MM.1S (cell line): ENCODE measurements at regions not wholly inside any gene's neighbourhood (a gene's known extent, or its start where the extent isn't known, plus 50 kb on each side); places are given as distances from the start of the nearest gene placed in this dataset.

ENCODE experiments used
- DNase-seq: peaks from one replicate; pipeline ENCODE4 v3.0.0-alpha.2; 2015
- H2AFZ ChIP-seq: fragments of 300-600 bp; sonication (generic); 2 replicates; pipeline ENCODE4 v1.6.0; 2016; ENCODE audit warnings: antibody characterized with exemption, low read length
- H3F3A ChIP-seq: fragments of 300-600 bp; sonication (generic); 2 replicates; pipeline ENCODE4 v1.6.1; 2016; ENCODE audit warnings: mild to moderate bottlenecking, antibody characterized with exemption, low read length, moderate library complexity, mixed read lengths; ENCODE audit not compliant: insufficient read depth
- H3K27ac ChIP-seq: fragments of 300-600 bp; sonication (generic); 2 replicates; pipeline ENCODE4 v1.5.1; 2016; ENCODE audit warnings: mild to moderate bottlenecking, low read length
- H3K27me3 ChIP-seq: fragments of 300-600 bp; sonication (generic); replicated peaks from 2 replicates; pipeline ENCODE4 v1.6.0; 2016; ENCODE audit warnings: low read length; ENCODE audit not compliant: insufficient read depth
- H3K36me3 ChIP-seq: fragments of 300-600 bp; sonication (generic); replicated peaks from 2 replicates; pipeline ENCODE4 v1.6.1; 2016; ENCODE audit warnings: mild to moderate bottlenecking, low read length, mixed read lengths; ENCODE audit not compliant: insufficient read depth
- H3K4me1 ChIP-seq: fragments of 300-600 bp; sonication (generic); 2 replicates; pipeline ENCODE4 v1.6.1; 2016; ENCODE audit warnings: low read length, mixed read lengths
- H3K4me2 ChIP-seq: fragments of 300-600 bp; sonication (generic); 2 replicates; pipeline ENCODE4 v1.6.0; 2016; ENCODE audit warnings: low read depth, low read length
- H3K4me3 ChIP-seq: fragments of 300-600 bp; sonication (generic); 2 replicates; pipeline ENCODE4 v1.5.1; 2016; ENCODE audit warnings: low read length, mixed read lengths
- H3K79me2 ChIP-seq: fragments of 300-600 bp; sonication (generic); 2 replicates; pipeline ENCODE4 v1.6.1; 2016; ENCODE audit warnings: mixed run types, low read length, mixed read lengths
- H3K9ac ChIP-seq: fragments of 300-600 bp; sonication (generic); 2 replicates; pipeline ENCODE4 v1.6.1; 2016; ENCODE audit warnings: low read length, mixed read lengths
- H3K9me2 ChIP-seq: fragments of 300-600 bp; sonication (generic); replicated peaks from 2 replicates; pipeline ENCODE4 v1.6.1; 2016; ENCODE audit warnings: mild to moderate bottlenecking, low read length, mixed read lengths; ENCODE audit not compliant: insufficient read depth
- H3K9me3 ChIP-seq: fragments of 300-600 bp; sonication (generic); replicated peaks from 2 replicates; pipeline ENCODE4 v1.6.1; 2016; ENCODE audit warnings: mild to moderate bottlenecking, low read length, mixed read lengths; ENCODE audit not compliant: insufficient read depth
- H4K20me1 ChIP-seq: fragments of 300-600 bp; sonication (generic); 2 replicates; pipeline ENCODE4 v1.6.1; 2016; ENCODE audit warnings: mild to moderate bottlenecking, low read length, moderate library complexity, mixed read lengths; ENCODE audit not compliant: insufficient read depth
- EZH2 ChIP-seq: fragments of 300-600 bp; sonication (generic); optimal IDR thresholded peaks from 2 replicates; pipeline ENCODE3; 2017; ENCODE audit warnings: low read depth, mild to moderate bottlenecking, antibody characterized with exemption, low read length, mixed read lengths
- EZH2phosphoT487 ChIP-seq: fragments of 300-600 bp; sonication (generic); IDR thresholded peaks from 2 replicates; pipeline ENCODE4 v1.6.1; 2018; ENCODE audit warnings: antibody characterized with exemption, low read length
- TF ChIP-seq, protein P1 (sequence below): fragments of 300-600 bp; sonication (generic); IDR thresholded peaks from 2 replicates; pipeline ENCODE4 v1.5.1; 2016; ENCODE audit warnings: antibody characterized with exemption, low read length, mixed read lengths

DNA sequence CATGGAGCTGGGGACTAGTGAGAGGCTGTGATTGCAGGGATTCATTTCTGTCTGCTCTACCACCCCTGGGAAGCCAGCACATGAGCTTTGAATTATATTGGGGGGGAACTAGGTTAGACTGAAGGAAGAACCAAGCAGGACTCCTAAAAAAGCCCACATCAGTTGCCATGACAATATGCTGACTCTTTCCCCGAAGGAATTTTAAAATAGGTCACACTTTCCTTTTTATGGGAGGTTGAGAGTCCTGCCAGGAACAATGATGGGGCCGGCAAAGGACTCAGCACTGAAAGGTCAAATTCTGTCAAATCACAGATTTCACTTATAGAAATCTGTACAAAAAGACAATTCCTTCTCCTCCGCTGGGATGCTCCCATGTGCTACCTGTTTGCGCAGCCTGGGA lies 130.8 kb downstream of the ZNF621 start:
- Histone ChIP-seq H2AFZ (no peak overlapping the region), H3K36me3 (no peaks in the 10 kb centered on the region)

DNA sequence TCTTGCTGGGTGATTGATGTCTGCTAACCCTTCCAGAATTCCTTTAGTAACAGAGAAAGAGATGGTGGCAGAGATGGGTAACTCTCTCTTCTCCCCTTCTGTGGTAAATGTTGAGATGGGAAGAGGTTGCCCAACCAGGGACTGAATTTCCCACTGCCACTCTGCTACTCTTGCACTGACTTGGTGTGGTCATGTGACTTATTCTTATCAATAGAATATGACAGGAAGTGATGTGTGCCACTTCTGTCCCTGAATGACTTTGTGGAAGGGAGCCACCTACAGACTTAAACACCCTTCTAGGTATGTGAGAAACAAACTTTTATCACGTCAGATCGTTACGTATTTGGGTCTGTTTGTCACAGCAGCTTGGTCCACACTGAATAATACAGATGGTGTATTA lies 132.9 kb downstream of the ZNF621 start:
- H3F3A ChIP-seq = no peaks in the 10 kb centered on the region
- no peak overlapping the region for H2AFZ ChIP-seq
- H3K4me3 ChIP-seq = no peak overlapping the region
- H3K27ac ChIP-seq = no peak overlapping the region
- no peak overlapping the region for H3K9ac ChIP-seq
- H3K4me1 ChIP-seq = no peaks in the 10 kb centered on the region
- no peaks in the 10 kb centered on the region for H3K36me3 ChIP-seq
- TF ChIP-seq EZH2 (no peak), EZH2phosphoT487 (no peak)
- TF ChIP-seq, protein P1, sequence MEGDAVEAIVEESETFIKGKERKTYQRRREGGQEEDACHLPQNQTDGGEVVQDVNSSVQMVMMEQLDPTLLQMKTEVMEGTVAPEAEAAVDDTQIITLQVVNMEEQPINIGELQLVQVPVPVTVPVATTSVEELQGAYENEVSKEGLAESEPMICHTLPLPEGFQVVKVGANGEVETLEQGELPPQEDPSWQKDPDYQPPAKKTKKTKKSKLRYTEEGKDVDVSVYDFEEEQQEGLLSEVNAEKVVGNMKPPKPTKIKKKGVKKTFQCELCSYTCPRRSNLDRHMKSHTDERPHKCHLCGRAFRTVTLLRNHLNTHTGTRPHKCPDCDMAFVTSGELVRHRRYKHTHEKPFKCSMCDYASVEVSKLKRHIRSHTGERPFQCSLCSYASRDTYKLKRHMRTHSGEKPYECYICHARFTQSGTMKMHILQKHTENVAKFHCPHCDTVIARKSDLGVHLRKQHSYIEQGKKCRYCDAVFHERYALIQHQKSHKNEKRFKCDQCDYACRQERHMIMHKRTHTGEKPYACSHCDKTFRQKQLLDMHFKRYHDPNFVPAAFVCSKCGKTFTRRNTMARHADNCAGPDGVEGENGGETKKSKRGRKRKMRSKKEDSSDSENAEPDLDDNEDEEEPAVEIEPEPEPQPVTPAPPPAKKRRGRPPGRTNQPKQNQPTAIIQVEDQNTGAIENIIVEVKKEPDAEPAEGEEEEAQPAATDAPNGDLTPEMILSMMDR = no peak
- no peaks in the 10 kb centered on the region for H3K9me3 ChIP-seq
- H3K4me2 ChIP-seq = no peak overlapping the region
- no peaks in the 10 kb centered on the region for H4K20me1 ChIP-seq
- no peaks in the 10 kb centered on the region for H3K79me2 ChIP-seq
- no peaks in the 10 kb centered on the region for H3K9me2 ChIP-seq
- no peak for DNase-seq
- H3K27me3 ChIP-seq = no peaks in the 10 kb centered on the region

More for the DNA sequence above, 130.8 kb downstream of the ZNF621 start:
- H4K20me1 ChIP-seq = no peaks in the 10 kb centered on the region
- no peaks in the 10 kb centered on the region for H3F3A ChIP-seq
- H3K9me3 ChIP-seq = no peaks in the 10 kb centered on the region
- H3K4me3 ChIP-seq = no peak overlapping the region
- H3K9ac ChIP-seq = no peak overlapping the region
- TF ChIP-seq, protein P1 = no peak
- TF ChIP-seq EZH2 (no peak), EZH2phosphoT487 (no peak)
- H3K27ac ChIP-seq = no peak overlapping the region
- H3K27me3 ChIP-seq = no peaks in the 10 kb centered on the region
- no peaks in the 10 kb centered on the region for H3K79me2 ChIP-seq
- H3K4me1 ChIP-seq = no peaks in the 10 kb centered on the region
- DNase-seq = no peak
- no peak overlapping the region for H3K4me2 ChIP-seq
- no peaks in the 10 kb centered on the region for H3K9me2 ChIP-seq

DNA sequence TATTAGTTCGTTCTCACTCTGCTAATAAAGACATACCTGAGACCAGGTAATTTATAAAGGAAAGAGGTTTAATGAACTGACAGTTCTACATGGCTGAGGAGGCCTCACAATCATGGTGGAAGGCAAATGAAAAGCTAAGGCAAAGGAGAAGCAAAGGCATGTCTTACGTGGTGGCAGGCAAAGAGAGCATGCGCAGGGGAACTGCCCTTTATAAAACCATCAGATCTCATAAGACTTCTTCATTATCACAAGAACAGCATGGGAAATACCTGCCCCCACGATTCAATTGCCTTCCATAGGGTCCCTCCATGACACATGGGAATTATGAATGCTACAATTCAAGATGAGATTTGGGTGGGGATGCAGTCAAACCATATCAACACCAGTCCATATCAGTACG lies 133.5 kb downstream of the ZNF621 start:
- Histone ChIP-seq H3K79me2 (no peaks in the 10 kb centered on the region), H3K36me3 (no peaks in the 10 kb centered on the region), H3K9me3 (no peaks in the 10 kb centered on the region), H3K9me2 (no peaks in the 10 kb centered on the region), H3K27ac (no peak overlapping the region), H3K4me1 (no peaks in the 10 kb centered on the region), H3F3A (no peaks in the 10 kb centered on the region), H4K20me1 (no peaks in the 10 kb centered on the region), H3K9ac (no peak overlapping the region), H2AFZ (no peak overlapping the region), H3K4me2 (no peak overlapping the region), H3K27me3 (no peaks in the 10 kb centered on the region), H3K4me3 (no peak overlapping the region)
- TF ChIP-seq EZH2 (no peak), EZH2phosphoT487 (no peak)
- TF ChIP-seq, protein P1 = no peak
- no peak for DNase-seq
